HepG2 (cell line): ENCODE measurements at regions not wholly inside any gene's neighbourhood (a gene's known extent, or its start where the extent isn't known, plus 50 kb on each side); places are given as distances from the start of the nearest gene placed in this dataset.

Source experiments
- ATAC-seq: fragments of 200-7000 bp; cut with Tn5 transposase; 3 replicates; pipeline ENCODE4 v1.9.1; 2020; ENCODE audit warnings: mild to moderate bottlenecking, moderate library complexity
- BruUV-seq: library from RNA; stranded (reverse); fragments of 400-500 nt; replicated peaks from 2 replicates; lab custom pipeline; 2021; lab: Mats Ljungman, UMichigan
- CTCF ChIA-PET: fragments of 300-600 bp; formaldehyde crosslinking; extraction: SDS; loops from one replicate; lab custom pipeline; 2021; ENCODE audit warnings: low total read pairs, inconsistent platforms, low intra/inter-chr PET ratio; lab: Yijun Ruan, JAX
- POLR2A ChIA-PET: fragments of 350-600 bp; sonication (Branson Sonifier 250); formaldehyde crosslinking; loops from one replicate; lab custom pipeline; 2020; ENCODE audit warnings: antibody characterized with exemption, inconsistent platforms; lab: Yijun Ruan, JAX
- DNase-seq: peaks from one replicate; pipeline ENCODE4 v3.0.0-alpha.2; 2015; ENCODE audit warnings: low spot score
- FAIRE-seq: peaks from 3 replicates; lab custom pipeline; 2011; peaks lifted over from hg19 to GRCh38; lab: Jason Lieb, UNC
- H2AFZ ChIP-seq: one replicate; pipeline ENCODE4 v1.6.1; 2011; ENCODE audit warnings: low read length, inconsistent platforms
- H3K27ac ChIP-seq: fragments of 300-600 bp; 3 replicates; pipeline ENCODE4 v1.8.0; 2011; ENCODE audit warnings: mixed run types, mild to moderate bottlenecking, mixed read lengths, low read length, inconsistent platforms; ENCODE audit not compliant: insufficient read depth; ENCODE audit errors: extremely low read length
- H3K27me3 ChIP-seq, 2 experiments: fragments of 200-600 bp in 1 of 2; 2 replicates in 1 of 2; 3 replicates in 1 of 2; pipeline versions ENCODE4 v1.6.0 to v1.8.0; 2011; ENCODE audit warnings: low read length in 2 of 2, mild to moderate bottlenecking in 2 of 2, moderate library complexity in 2 of 2, inconsistent platforms in 1 of 2; ENCODE audit not compliant: insufficient read depth in 2 of 2, control insufficient read depth in 1 of 2
- H3K36me3 ChIP-seq, 2 experiments: fragments of 200-600 bp in 1 of 2; replicated peaks in 1 of 2; 2 replicates in 1 of 2; 3 replicates in 1 of 2; pipeline versions ENCODE4 v1.5.1 to v1.8.0; 2011; ENCODE audit warnings: low read length in 2 of 2, inconsistent platforms in 1 of 2; ENCODE audit not compliant: insufficient read depth in 2 of 2, control insufficient read depth in 1 of 2
- H3K4me1 ChIP-seq: 2 replicates; pipeline ENCODE4 v1.5.1; 2012; ENCODE audit warnings: low read length, inconsistent platforms; ENCODE audit not compliant: insufficient read depth
- H3K4me2 ChIP-seq: 2 replicates; pipeline ENCODE4 v1.6.0; 2011; ENCODE audit warnings: low read depth, low read length, inconsistent platforms
- H3K4me3 ChIP-seq, 3 experiments: fragments of 200-600 bp in 1 of 3; sonication (generic), shearing (Covaris generic) in 1 of 3; replicated peaks in 1 of 3; 2 replicates each; pipeline ENCODE4 v1.5.1; 2011 to 2016; ENCODE audit warnings: low read length in 3 of 3, inconsistent platforms in 2 of 3, low read depth in 2 of 3, mild to moderate bottlenecking in 2 of 3, control low read depth in 1 of 3, mixed read lengths in 1 of 3; ENCODE audit not compliant: insufficient read depth in 1 of 3
- H3K79me2 ChIP-seq: one replicate; pipeline ENCODE4 v1.6.1; 2011; ENCODE audit warnings: low read length, inconsistent platforms; ENCODE audit not compliant: insufficient read depth
- H3K9ac ChIP-seq: 2 replicates; pipeline ENCODE4 v1.6.0; 2011; ENCODE audit warnings: mild to moderate bottlenecking, low read depth, low read length, inconsistent platforms; ENCODE audit not compliant: insufficient read depth
- H3K9me3 ChIP-seq: 2 replicates; pipeline ENCODE4 v1.5.1; 2012; ENCODE audit warnings: mild to moderate bottlenecking, low read length
- H4K20me1 ChIP-seq: 2 replicates; pipeline ENCODE4 v1.6.0; 2011; ENCODE audit warnings: inconsistent platforms, mild to moderate bottlenecking, low read length, moderate library complexity; ENCODE audit not compliant: insufficient read depth
- CHD4 ChIP-seq: fragments of 200-600 bp; sonication (generic); IDR thresholded peaks from 2 replicates; pipeline ENCODE4 v1.7.0; 2017; ENCODE audit warnings: mild to moderate bottlenecking, low read length, borderline replicate concordance
- ELF4 ChIP-seq: sonication (generic); formaldehyde crosslinking; IDR thresholded peaks from 2 replicates; pipeline ENCODE4 v1.5.0; 2020; ENCODE audit warnings: missing genetic modification reagents, mild to moderate bottlenecking, moderate library complexity, borderline replicate concordance
- ERF ChIP-seq: IDR thresholded peaks from 2 replicates; pipeline ENCODE4 v1.6.1; 2018; ENCODE audit warnings: missing biosample characterization, missing genetic modification reagents
- GFI1 ChIP-seq: sonication (generic); formaldehyde crosslinking; IDR thresholded peaks from 2 replicates; pipeline ENCODE4 v1.5.0; 2020; ENCODE audit warnings: missing genetic modification reagents, mild to moderate bottlenecking, borderline replicate concordance
- KDM3A ChIP-seq: IDR thresholded peaks from 2 replicates; pipeline ENCODE4 v1.6.1; 2018; ENCODE audit warnings: low read depth, missing compliant biosample characterization
- MEIS1 ChIP-seq: sonication (generic); formaldehyde crosslinking; IDR thresholded peaks from 2 replicates; pipeline ENCODE4 v1.9.0; 2021; ENCODE audit warnings: mild to moderate bottlenecking, missing genetic modification reagents, moderate library complexity, borderline replicate concordance
- NFE2L2 ChIP-seq: fragments of 150-350 bp; IDR thresholded peaks from 2 replicates; pipeline ENCODE4 v1.6.1; 2014; ENCODE audit warnings: low read length
- NPAS2 ChIP-seq: sonication (generic); formaldehyde crosslinking; IDR thresholded peaks from 2 replicates; pipeline ENCODE4 v1.8.0; 2022; ENCODE audit warnings: mild to moderate bottlenecking, missing genetic modification reagents, borderline replicate concordance
- RFX3 ChIP-seq: IDR thresholded peaks from 2 replicates; pipeline ENCODE4 v1.6.1; 2016; ENCODE audit warnings: missing biosample characterization, missing genetic modification reagents
- RNF219 ChIP-seq: sonication (generic); formaldehyde crosslinking; IDR thresholded peaks from 2 replicates; pipeline ENCODE4 v1.5.0; 2020; ENCODE audit warnings: mild to moderate bottlenecking, missing genetic modification reagents
- STAT5B ChIP-seq: sonication (generic); formaldehyde crosslinking; IDR thresholded peaks from 2 replicates; pipeline ENCODE4 v1.4.0; 2020; ENCODE audit warnings: missing genetic modification reagents
- SUZ12 ChIP-seq: fragments of 150-350 bp; IDR thresholded peaks from 2 replicates; pipeline ENCODE4 v1.6.1; 2014; ENCODE audit warnings: low read depth, low read length
- U2AF1 ChIP-seq: fragments of 200-400 bp; formaldehyde crosslinking; optimal IDR thresholded peaks from 2 replicates; pipeline ENCODE3; 2017; ENCODE audit warnings: mild to moderate bottlenecking, low read depth, low read length
- XBP1 ChIP-seq: sonication (generic); formaldehyde crosslinking; IDR thresholded peaks from 2 replicates; pipeline ENCODE4 v1.5.0; 2020; ENCODE audit warnings: missing genetic modification reagents
- in situ Hi-C: cut with HindIII; loops from 2 replicates; pipeline ENCODE4 v1.10.0; 2017; ENCODE audit warnings: low pct_unique_long_range_greater_than_20kb; ENCODE audit not compliant: extremely low pct_ligation_motif_present
- intact Hi-C: fragments of 100-400 bp; cut with micrococcal nuclease; formaldehyde crosslinking; loops from one replicate; pipeline ENCODE4 v1.10.0; 2022; ENCODE audit not compliant: unreplicated experiment
- TF ChIP-seq, protein P1 (sequence below): IDR thresholded peaks from 2 replicates; pipeline ENCODE4 v1.6.1; 2016
- TF ChIP-seq, protein P2 (sequence below): sonication (generic); formaldehyde crosslinking; IDR thresholded peaks from 2 replicates; pipeline ENCODE4 v1.4.0; 2020; ENCODE audit warnings: mild to moderate bottlenecking, missing genetic modification reagents

- TF ChIP-seq, protein P1, sequence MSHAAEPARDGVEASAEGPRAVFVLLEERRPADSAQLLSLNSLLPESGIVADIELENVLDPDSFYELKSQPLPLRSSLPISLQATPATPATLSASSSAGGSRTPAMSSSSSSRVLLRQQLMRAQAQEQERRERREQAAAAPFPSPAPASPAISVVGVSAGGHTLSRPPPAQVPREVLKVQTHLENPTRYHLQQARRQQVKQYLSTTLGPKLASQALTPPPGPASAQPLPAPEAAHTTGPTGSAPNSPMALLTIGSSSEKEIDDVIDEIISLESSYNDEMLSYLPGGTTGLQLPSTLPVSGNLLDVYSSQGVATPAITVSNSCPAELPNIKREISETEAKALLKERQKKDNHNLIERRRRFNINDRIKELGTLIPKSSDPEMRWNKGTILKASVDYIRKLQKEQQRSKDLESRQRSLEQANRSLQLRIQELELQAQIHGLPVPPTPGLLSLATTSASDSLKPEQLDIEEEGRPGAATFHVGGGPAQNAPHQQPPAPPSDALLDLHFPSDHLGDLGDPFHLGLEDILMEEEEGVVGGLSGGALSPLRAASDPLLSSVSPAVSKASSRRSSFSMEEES (CRISPR knock-in tag): no peak
- TF ChIP-seq STAT5B (CRISPR knock-in tag) (no peak), NPAS2 (CRISPR knock-in tag) (no peak), RFX3 (no peak), CHD4 (no peak), ELF4 (no peak), NFE2L2 (no peak), RNF219 (no peak)
Measured at GRCh38 chr2:186064507-186064906, 325.9 kb downstream of the FSIP2 start (continued).

GRCh38 chr2:186065491-186065890 lies 326.9 kb downstream of the FSIP2 start:
- in situ Hi-C loops: no loop called here
- no peaks in the 10 kb centered on the region for H3K36me3 ChIP-seq
- TF ChIP-seq, protein P2, sequence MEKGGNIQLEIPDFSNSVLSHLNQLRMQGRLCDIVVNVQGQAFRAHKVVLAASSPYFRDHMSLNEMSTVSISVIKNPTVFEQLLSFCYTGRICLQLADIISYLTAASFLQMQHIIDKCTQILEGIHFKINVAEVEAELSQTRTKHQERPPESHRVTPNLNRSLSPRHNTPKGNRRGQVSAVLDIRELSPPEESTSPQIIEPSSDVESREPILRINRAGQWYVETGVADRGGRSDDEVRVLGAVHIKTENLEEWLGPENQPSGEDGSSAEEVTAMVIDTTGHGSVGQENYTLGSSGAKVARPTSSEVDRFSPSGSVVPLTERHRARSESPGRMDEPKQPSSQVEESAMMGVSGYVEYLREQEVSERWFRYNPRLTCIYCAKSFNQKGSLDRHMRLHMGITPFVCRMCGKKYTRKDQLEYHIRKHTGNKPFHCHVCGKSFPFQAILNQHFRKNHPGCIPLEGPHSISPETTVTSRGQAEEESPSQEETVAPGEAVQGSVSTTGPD (CRISPR knock-in tag): no peak
- no peak for TF ChIP-seq CHD4
- no peak for TF ChIP-seq KDM3A (CRISPR knock-in tag)
- no peak for TF ChIP-seq GFI1 (CRISPR knock-in tag)
- no peak for TF ChIP-seq MEIS1 (CRISPR knock-in tag)
- TF ChIP-seq XBP1 (CRISPR knock-in tag): no peak
- no peak for TF ChIP-seq SUZ12
- TF ChIP-seq U2AF1: no peak
- TF ChIP-seq ERF (CRISPR knock-in tag): no peak
- no peaks in the 10 kb centered on the region for H3K79me2 ChIP-seq
- no TSS peak for BruUV-seq
- no peaks in the 10 kb centered on the region for H4K20me1 ChIP-seq
- no peak overlapping the region for H3K9ac ChIP-seq
- H2AFZ ChIP-seq: no peak overlapping the region
- H3K27me3 ChIP-seq: no peaks in the 10 kb centered on the region
- DNase-seq: no peak
- H3K4me3 ChIP-seq: no peak overlapping the region
- H3K4me2 ChIP-seq: no peak overlapping the region
- no peak for FAIRE-seq
- intact Hi-C loops: no loop called here
- H3K9me3 ChIP-seq: no peaks in the 10 kb centered on the region
- H3K4me1 ChIP-seq: peaks cover 9% of the 10 kb centered on the region
- ChIA-PET POLR2A (no interaction called here), CTCF (no interaction called here)
- ATAC-seq: no peak
- H3K27ac ChIP-seq: no peak overlapping the region
